SIG-M5 (cell line): ENCODE measurements at regions not wholly inside any gene's neighbourhood (a gene's known extent, or its start where the extent isn't known, plus 50 kb on each side); places are given as distances from the start of the nearest gene placed in this dataset.
"Not testable (repeated sequence)": the region's sequence is repeated elsewhere in the genome, so short reads cannot be mapped to it uniquely, and the experiment has no call there.

ENCODE experiments used
- DNase-seq: peaks from one replicate; lab custom pipeline; 2025; lab: John Stamatoyannopoulos, UW

DNA sequence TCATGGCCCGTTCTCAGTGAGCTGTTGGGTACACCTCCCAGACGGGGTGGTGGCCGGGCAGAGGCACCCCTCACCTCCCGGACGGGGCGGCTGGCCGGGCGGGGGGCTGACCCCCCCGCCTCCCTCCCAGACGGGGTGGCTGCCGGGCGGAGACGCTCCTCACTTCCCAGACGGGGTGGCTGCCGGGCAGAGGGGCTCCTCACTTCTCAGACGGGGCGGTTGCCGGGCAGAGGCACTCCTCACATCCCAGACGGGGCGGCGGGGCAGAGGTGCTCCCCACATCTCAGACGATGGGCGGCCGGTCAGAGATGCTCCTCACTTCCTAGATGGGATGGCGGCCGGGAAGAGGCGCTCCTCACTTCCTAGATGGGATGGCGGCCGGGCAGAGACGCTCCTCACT, 129.7 kb upstream of the DAAM1 start:
- not testable (repeated sequence) for DNase-seq

DNA sequence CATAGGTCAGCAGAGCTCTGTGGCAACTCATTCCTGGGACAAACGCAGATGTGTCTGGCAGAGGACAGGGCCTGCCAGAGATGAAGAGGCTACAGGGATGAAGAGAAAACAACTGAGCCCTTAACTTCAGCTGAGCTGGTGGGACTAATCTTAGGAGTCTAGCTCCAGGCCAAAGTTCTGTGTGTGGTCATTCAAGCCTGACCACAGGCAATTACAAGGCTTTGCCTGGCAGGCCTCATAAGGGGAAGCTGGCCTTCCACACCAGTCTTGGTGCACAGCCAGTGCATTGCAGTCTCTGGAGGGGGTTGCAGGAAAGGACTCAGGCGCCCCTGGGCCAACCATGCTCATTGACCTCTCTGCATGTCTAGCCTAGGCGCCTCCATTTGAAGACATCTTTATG, 127.6 kb upstream of the DAAM1 start:
- DNase-seq = no peak

DNA sequence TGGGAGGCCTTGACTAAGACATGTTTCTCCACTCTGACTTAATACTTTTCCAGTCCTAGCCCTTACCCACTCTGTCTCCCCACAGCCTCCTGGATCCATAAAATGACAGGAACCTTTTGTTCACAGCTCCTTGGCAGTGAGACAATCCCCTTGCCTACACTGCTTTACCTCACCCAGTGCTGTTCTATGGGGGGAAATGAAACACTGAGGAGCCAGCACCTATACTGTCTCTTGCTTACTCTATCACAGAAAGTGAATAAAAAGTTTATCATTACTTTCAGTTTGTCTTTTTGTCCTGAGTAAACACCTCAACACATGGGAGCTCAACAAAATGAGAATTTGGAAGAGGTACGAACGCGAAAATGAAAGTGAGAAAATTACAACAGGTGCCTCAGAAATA, 127.2 kb upstream of the DAAM1 start:
- no peak for DNase-seq

DNA sequence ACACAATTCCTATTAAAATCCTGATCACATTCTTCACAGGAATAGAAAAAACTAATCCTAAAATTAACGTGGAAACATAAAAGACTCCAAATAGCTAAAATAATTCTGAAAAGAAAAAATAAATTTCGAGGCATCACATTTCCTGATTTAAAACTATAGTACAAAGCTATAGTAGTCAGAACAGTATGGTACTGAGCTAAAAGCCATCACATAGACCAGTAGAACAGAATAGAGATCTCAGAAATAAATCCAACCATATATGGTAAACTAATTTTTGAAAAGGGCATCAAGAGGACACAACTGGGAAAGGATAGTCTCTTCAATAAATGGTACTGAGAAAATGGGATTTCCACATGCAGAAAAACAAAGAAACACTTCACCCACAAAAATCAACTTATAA, 125.2 kb upstream of the DAAM1 start:
- no peak for DNase-seq

DNA sequence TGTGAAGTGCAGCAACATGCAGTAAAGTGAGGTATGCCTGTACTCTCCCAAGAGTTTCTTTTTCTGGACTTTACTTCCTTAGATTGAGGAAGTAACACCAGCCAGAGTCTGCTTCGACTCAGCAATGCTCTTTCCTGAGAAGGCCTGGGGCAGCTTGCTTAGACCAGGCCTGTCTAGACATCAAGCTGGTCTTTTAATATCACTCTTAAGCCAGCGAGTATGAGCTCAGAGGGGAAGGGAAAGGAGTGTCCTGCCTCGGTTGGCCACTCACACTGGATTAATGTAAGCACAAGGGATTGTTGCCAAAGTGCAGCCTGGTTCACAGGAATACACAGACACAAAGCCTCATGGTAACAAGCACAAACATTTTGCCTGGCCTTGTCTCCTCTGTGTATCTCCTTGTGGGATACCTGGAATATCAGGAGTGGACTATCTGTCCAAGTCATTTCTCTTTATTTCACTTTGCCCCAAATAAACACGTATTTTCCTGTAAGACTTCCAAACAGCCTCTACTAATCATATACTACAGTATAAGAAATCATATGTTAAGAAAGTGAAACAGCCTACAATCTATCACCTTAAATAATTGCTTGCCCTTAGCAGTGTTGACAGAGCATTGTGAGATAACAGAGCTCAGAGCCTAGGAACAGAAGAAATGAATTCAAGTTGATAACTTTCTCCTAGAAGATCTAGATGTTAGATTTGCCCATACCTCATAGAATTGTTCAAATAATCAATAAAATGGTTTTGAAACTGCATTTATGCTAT, 121.2 kb upstream of the DAAM1 start:
- no peak for DNase-seq

DNA sequence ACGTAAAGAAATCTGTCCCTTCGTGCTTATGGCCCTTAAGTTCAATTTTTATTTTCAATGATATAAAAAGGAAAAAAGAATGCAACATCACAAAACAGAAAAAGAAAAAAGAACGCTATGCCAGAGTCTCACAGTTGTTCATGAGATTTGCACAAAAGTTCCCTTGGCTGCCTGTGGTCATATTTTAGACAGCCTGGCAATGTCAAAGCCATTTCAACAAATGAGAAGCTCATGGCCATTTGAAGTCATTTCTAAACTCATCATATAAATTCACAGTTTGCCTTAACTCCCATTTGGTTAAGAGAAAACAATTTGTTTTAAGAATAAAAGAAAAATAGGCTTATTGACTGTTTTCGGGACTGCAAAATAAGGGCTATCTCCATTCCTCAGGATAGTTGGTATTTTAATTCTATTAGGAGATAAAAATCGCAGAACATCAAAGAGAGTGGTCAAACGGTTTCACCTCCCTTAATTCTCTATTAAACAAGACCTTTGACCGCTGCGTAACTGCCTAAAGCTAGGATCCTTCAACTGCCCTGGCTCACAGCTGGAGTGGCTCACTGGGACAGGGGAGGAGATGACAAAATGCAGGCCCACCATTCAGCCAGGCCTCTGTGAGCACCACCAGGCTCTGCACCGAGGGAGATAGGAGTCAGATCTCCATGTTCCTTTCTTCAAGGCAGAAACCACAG, 119.2 kb upstream of the DAAM1 start:
- DNase-seq = no peak

DNA sequence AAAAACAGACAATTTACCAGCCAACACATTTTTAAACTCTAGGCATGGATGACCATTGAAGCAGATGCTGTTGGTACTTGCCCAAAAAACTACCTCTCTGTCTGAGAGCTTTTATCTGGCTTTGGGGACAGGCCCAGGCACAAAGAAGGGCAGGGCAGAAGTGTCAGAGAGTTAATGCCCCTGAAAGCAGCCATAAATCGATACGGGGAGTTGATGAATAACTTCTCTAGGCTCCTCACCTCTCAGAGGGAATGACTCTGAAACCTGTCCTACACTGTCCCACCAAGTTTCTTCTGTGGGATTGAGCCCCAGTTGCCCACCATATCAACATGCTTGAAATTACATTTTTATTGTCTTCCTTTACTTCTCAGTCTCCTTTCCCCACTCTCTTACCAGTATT, 113.0 kb upstream of the DAAM1 start:
- no peak for DNase-seq

DNA sequence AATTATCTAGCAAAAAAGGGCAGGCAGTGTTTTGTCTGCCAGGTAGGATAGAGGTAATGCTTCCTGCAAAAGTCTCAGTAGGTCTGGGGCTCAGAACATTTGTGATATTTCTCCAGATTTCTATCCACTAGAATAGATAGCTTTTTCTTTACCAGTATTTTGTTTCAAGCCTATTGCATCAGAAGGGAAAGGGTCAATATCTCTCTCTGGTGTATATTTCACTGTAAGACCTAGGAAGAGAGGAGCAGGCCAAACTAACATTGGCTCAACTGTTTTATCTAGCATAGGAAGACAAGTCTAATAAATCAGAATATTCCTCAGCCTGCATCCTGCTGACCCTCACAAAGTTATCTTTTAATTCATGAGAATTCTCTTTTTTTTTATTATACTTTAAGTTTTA, 106.7 kb upstream of the DAAM1 start:
- no peak for DNase-seq

DNA sequence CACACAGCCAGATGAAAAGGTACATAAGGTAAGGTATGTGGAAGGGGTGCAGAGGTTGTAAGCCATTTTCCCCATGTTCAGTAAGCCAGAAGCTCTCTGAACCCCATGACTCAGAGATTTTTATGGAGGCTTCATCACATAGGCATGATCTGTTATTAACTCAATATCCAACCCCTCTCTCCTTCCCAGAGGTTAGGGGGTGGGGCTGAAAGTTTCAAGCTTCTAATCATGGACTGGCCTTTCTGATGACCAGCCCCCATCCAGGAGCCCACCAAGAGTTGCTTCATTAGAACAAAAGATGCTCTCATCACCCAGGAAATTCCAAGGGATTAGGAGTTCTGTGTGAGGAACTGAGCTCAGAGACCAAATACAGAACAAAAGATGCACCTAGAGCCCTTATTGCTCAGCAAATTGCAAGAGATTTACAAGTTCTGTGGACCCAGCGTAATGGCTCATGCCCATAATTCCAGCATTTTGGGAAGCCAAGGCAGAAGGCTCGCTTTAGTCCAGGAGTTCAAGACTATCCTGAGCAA, 103.2 kb upstream of the DAAM1 start:
- DNase-seq = no peak

DNA sequence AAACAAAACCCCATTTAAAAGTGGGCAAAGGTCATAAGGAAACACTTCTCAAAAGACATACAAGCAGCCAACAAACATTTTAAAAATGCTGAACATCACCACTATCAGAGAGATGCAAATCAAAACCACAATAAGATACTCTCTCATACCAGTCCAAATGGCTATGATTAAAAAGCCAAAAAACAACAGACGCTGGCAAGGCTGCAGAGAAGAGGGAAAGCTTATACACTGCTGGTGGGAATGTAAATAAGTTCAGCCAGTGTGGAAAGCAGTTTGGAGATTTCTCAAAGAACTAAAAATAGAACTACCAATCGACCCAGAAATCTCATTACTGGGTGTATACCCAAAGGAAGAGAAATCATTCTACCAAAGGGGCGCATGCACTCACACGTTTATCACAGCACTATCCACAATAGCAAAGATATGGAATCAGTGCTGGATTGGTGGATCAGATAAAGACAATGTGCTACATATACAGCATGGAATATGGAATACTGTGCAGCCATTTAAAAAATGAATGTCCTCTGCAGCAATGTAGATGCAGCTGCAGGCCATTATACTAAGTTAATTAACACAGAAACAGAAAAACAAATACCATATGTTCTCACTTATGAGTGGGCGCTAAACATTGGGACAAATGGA, 102.1 kb upstream of the DAAM1 start:
- no peak for DNase-seq

DNA sequence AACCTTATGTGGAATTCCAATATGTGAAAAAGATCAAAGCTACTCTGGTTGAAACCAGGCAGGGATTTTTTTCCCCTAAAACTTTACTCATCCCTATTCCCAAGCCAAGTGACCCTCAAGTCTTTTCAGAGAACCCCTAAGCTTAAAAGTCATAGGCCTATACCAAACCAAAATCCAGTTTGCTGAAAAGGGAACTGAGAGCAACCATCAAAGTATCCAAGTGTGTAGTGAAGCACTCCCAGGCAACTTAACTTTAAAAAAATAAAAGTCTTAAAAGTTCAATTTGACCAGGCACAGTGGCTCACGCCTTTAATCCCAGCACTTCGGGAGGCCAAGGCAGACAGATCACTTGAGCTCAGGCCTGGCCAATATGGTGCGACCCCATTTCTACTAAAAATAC, 101.2 kb upstream of the DAAM1 start:
- no peak for DNase-seq

DNA sequence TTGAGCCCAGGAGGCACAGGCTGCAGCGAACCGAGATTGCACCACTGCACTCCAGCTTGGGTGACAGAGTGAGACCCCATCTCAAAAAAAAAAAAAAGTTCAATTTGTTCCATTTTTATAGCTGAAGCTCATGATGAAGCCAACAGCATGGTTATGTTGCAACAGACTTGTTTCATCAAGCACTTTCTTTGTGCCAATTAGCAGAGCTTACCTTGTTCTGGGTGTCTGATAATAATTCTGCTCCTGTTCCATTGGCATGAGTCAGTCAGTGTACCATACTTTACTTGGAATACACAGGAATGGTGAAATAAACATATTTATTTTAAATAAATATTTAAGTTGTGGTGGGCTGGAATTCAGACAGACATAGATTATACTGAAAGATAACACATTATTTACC, 100.8 kb upstream of the DAAM1 start:
- no peak for DNase-seq

DNA sequence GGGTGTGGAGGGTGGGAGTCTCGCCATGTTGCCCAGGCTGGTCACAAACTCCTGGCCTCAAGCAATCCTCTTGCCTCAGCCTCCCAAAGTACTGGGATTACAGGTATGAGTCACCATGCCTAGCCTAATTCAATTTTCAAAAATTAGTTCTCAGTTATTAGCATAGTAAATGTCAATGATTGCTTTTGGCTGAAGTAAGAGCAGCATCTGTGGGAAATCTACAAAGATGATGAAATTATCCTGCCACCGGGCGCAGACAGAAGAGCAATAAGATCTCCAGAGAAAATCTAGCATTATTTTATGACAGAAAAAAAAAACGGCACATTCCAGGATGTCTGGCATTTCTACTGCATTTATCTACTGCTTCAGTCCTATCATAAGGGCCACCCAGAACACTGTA, 97.9 kb upstream of the DAAM1 start:
- DNase-seq = no peak

DNA sequence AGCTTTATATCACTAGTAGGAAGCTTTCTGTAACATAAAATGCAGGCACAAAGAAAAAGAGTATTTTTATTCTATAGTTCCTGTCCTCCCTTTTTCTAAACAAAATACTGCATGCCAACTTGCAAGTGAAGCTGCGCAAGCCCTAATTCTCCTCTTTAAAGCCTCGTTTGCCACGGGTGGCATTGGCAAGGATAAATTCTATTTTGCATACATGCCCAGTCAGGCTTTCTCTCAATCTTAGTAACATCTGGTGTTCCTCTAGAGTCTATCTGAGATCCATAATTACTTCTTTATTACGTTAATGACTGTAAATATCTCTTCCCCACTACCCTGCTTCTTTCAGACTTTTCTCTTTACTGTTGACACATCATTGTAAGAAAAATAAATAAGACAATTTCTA, 97.1 kb upstream of the DAAM1 start:
- DNase-seq = no peak

DNA sequence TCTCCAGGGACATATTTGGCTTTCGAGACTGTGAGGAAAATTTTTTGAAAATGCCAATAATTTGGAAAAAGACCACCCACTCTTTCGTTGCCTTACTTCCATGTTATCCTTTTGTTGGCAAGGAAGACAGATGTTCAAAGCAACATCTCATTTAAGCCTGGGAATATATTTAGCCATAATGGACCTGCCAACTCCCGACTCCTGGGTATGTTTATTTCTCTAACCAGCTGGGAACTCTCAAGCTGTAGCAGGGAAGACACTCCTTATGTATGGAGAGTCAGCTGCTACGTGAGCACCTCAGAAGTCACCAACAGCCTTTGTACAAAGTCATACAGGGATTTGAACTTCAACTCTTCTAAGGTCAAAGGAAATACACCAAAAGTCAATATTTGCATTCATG, 96.5 kb upstream of the DAAM1 start:
- DNase-seq = no peak

DNA sequence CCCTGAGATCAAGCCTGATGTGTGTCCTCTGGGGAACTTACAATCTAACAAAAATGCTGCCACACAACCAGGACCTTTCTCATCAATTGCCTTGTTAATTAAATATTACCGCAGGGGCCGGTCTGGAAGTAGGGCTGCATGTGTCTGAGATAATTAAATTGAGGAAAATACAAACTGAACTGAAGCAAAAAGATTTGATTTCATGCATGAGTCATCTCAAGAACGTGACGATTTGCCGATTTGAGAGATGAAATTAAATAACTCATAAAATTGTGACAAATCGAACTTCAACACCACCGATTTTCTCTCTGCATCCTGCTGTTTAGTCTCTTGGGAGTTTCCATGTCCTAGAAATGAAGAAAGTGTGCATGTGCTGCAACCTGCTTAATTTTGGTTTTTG, 94.6 kb upstream of the DAAM1 start:
- no peak for DNase-seq

DNA sequence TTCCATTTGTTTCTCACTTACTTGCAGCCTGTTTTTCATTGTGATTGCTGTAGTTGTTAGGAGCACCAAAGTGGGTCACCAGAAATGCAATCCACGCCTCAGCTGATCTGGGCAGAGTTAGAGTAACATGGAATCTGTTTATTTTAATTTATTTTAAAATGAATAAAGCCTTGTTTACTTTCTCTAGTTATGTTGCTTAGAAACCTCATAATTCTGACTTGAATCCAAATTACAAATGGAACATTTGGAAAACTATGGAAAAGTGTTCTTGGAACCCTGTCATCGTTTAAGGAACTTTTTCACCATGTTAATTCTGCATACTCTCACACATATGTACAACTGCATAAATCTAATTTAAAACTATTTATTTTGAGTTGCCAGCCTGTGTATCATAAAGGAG, 92.2 kb upstream of the DAAM1 start:
- DNase-seq = no peak

DNA sequence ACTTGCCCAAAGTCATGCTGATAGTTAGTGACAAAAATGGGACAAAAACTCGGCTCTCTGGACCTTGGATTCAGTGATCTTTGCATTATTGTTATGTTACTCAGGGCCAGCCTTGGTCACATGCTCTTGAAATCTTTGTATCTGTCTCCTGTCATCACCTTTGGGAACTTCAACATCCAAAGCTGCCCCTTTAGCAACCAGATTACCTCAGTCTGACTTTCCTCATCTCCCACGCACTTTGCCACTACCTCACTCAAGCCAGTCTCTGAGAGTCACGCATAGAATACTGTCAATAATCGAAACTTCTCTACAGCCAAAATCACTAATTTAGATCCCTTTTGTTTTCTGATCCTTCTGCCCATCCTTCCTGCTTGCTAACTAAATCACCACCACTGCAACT, 90.8 kb upstream of the DAAM1 start:
- no peak for DNase-seq

DNA sequence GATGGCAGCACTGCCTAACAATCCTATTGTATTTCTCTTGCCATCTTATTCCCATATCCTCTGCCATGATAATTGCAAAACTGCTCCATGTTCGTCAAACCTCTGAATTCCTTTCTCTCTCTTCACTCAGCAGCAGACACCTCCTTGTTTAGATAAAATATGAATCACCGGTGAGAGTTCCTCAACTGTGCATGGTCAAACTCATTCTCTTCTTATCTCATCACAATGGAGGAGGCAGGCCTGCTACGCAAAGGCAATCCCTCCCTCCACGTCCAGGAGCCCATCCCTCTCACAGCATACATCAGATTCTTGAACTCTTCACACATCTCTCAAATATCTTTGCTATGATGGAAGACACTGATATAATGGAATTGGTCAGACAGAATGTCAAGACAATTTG, 90.1 kb upstream of the DAAM1 start:
- no peak for DNase-seq

DNA sequence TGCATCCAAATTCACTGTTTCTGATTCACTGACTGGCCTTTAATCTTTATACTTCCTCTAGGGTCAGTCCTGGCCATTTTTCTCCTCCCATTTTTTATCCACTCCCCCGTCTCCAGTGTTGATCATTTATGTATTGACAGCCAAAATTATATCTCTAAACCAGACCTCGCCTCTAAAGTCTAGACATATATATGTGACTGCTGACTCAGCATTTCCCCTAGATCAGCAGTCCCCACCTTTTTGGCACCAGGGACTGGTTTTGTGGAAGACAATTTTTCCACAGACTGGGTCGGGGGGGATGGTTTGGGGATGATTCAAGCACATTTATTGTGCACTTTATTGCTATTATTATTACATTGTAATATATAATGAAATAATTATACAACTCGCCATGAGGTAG, 88.3 kb upstream of the DAAM1 start:
- DNase-seq = no peak

DNA sequence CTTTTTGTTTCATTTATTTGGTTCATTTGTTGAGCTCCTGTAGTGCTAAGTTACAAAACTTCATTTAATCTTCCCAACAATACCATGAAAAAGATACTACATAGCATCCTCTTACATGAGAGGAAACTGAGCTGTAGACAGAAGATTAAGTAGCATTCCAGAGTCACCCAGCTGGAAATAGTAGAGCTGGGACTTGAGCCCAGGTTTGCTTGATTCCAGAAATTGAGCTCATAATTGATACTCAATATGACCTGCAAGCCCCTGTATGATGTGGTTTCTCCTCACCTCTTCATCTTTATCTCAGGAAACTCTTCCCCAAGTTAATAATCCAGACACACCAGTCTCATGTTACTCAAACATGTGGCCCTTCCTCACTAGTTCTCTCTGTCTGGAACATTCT, 87.0 kb upstream of the DAAM1 start:
- DNase-seq = no peak

DNA sequence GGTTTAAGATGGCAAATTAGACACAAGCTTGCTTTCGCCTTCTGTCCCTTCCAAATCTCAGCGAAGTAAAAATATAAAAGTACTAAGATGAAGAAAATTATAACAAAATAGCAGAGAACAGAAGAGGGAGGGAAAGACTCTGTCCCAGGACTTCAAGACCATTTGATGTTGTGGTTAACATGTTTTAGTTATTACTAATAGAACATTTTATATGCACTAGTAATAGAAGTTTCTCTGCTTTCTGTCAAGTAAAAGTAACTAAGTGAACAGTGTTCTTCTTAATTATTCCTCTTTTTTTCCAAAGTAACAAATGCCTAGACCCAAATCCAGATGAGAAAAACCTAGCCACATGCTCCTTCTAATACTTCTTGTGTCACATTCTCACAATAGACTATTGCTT, 85.1 kb upstream of the DAAM1 start:
- no peak for DNase-seq

DNA sequence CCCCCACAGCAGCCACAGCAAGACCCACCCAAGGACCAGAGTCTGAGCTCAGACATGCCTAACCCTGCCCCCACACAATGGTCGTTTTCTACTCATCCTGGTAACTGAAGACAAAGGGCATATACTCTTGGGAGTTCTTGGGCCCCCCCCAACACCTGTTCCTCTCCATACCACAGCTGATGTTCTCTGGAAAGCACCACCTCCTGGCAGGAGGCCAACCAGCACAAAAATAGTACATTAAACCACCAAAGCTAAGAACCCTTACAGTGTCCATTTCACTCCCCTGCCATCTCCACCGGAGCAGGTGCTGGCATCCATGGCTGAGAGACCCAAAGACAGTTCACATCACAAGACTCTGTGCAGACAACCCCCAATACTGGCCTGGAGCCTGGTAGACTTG, 80.6 kb upstream of the DAAM1 start:
- no peak for DNase-seq
